PC-9 (cell line): ENCODE measurements at regions not wholly inside any gene's neighbourhood (a gene's known extent, or its start where the extent isn't known, plus 50 kb on each side); places are given as distances from the start of the nearest gene placed in this dataset.

Experiments used
- BruUV-seq: library from RNA; stranded (reverse); fragments of 400-500 nt; replicated peaks from 2 replicates; lab custom pipeline; 2021; lab: Mats Ljungman, UMichigan
- CTCF ChIA-PET: fragments of 300-600 bp; sonication (Branson Sonifier 250); formaldehyde crosslinking; loops from one replicate; lab custom pipeline; 2022; ENCODE audit warnings: antibody characterized with exemption; lab: Charles Lee
- POLR2A ChIA-PET: fragments of 300-600 bp; sonication (Branson Sonifier 250); formaldehyde crosslinking; loops from one replicate; lab custom pipeline; 2022; ENCODE audit warnings: antibody characterized with exemption; ENCODE audit not compliant: unreplicated experiment; lab: Charles Lee
- DNase-seq, 2 experiments: peaks; one replicate each; pipeline versions ENCODE4 v3.0.0 to v3.0.0-alpha.2; 2015 to 2022; ENCODE audit warnings: mixed read lengths in 1 of 2
- H2AFZ ChIP-seq: fragments of 200-600 bp; sonication (generic); 2 replicates; pipeline ENCODE4 v1.8.1; 2017; ENCODE audit warnings: antibody characterized with exemption
- H3F3A ChIP-seq: fragments of 200-600 bp; sonication (generic); 2 replicates; pipeline ENCODE4 v1.8.1; 2017; ENCODE audit warnings: antibody characterized with exemption, mild to moderate bottlenecking, low read depth; ENCODE audit not compliant: insufficient read depth
- H3K27ac ChIP-seq: fragments of 200-600 bp; sonication (generic); 2 replicates; pipeline ENCODE4 v1.6.1; 2016; ENCODE audit warnings: mixed run types
- H3K27me3 ChIP-seq: fragments of 200-600 bp; sonication (generic); 2 replicates; pipeline ENCODE4 v1.6.1; 2016; ENCODE audit warnings: low read depth, mixed run types; ENCODE audit not compliant: insufficient read depth
- H3K36me3 ChIP-seq: fragments of 200-600 bp; sonication (generic); 2 replicates; pipeline ENCODE4 v1.6.1; 2016; ENCODE audit warnings: low read depth, mixed run types
- H3K4me1 ChIP-seq: fragments of 200-600 bp; sonication (generic); replicated peaks from 2 replicates; pipeline ENCODE4 v1.6.1; 2016; ENCODE audit warnings: mixed run types; ENCODE audit not compliant: insufficient read depth
- H3K4me2 ChIP-seq: fragments of 200-600 bp; sonication (generic); 2 replicates; pipeline ENCODE4 v1.6.1; 2017; ENCODE audit warnings: mixed run types
- H3K4me3 ChIP-seq: fragments of 200-600 bp; sonication (generic); 2 replicates; pipeline ENCODE4 v1.6.1; 2016; ENCODE audit warnings: mixed run types
- H3K79me2 ChIP-seq: fragments of 200-600 bp; sonication (generic); 2 replicates; pipeline ENCODE4 v1.6.1; 2017; ENCODE audit warnings: low read depth, mixed run types
- H3K9me2 ChIP-seq: fragments of 200-600 bp; sonication (generic); 2 replicates; pipeline ENCODE4 v1.8.1; 2017; ENCODE audit warnings: mild to moderate bottlenecking; ENCODE audit not compliant: insufficient read depth
- H3K9me3 ChIP-seq: fragments of 200-600 bp; sonication (generic); 2 replicates; pipeline ENCODE4 v1.8.1; 2016; ENCODE audit warnings: low read depth; ENCODE audit not compliant: insufficient read depth
- H4K20me1 ChIP-seq: fragments of 200-600 bp; sonication (generic); 2 replicates; pipeline ENCODE4 v1.8.1; 2017; ENCODE audit not compliant: insufficient read depth
- CTCF ChIP-seq: fragments of 200-600 bp; sonication (generic); conservative IDR thresholded peaks from 2 replicates; pipeline ENCODE4 v1.6.1; 2017; ENCODE audit warnings: mixed run types, antibody characterized with exemption, mild to moderate bottlenecking, moderate library complexity
- EZH2 ChIP-seq: fragments of 200-600 bp; sonication (generic); IDR thresholded peaks from 2 replicates; pipeline ENCODE4 v1.8.0; 2017; ENCODE audit warnings: antibody characterized with exemption, low read depth
- intact Hi-C: fragments of 100-400 bp; cut with micrococcal nuclease; formaldehyde crosslinking; loops from one replicate; pipeline ENCODE4 v1.10.0; 2022; ENCODE audit not compliant: unreplicated experiment

- BruUV-seq = no TSS peak
- no peak for TF ChIP-seq EZH2
- TF ChIP-seq CTCF = no peak
These were observed 53.1 kb upstream of the ENTPD6 start for GRCh38 chr20:25142435-25142834.

GRCh38 chr20:25145131-25145530 is 50.4 kb upstream of the ENTPD6 start:
- TF ChIP-seq EZH2 = no peak
- TF ChIP-seq CTCF = no peak
- intact Hi-C loops = no loop called here
- DNase-seq = no peak
- H3K27ac ChIP-seq = no peak overlapping the region
- H3K27me3 ChIP-seq = no peaks in the 10 kb centered on the region
- no peak overlapping the region for H3K4me2 ChIP-seq
- peaks cover 5% of the 10 kb centered on the region; the same call in 1 of the 2 replicates for H3F3A ChIP-seq
- BruUV-seq = no TSS peak
- no peaks in the 10 kb centered on the region for H3K79me2 ChIP-seq
- ChIA-PET POLR2A (no interaction called here), CTCF (no interaction called here)
- no peak overlapping the region for H2AFZ ChIP-seq
- H3K4me3 ChIP-seq = no peak overlapping the region
- H4K20me1 ChIP-seq = no peaks in the 10 kb centered on the region
- no peaks in the 10 kb centered on the region; the same call in 1 of the 2 replicates for H3K9me3 ChIP-seq
- no peaks in the 10 kb centered on the region for H3K4me1 ChIP-seq
- no peaks in the 10 kb centered on the region for H3K9me2 ChIP-seq
- H3K36me3 ChIP-seq = no peaks in the 10 kb centered on the region

More at GRCh38 chr20:25142435-25142834, 53.1 kb upstream of the ENTPD6 start:
- no peaks in the 10 kb centered on the region; the same call in 1 of the 2 replicates for H3K9me3 ChIP-seq
- H3F3A ChIP-seq = peaks cover 14% of the 10 kb centered on the region; the same call in 1 of the 2 replicates
- no peaks in the 10 kb centered on the region for H4K20me1 ChIP-seq
- CTCF ChIA-PET = no interaction called here
- H3K4me3 ChIP-seq = no peak overlapping the region
- intact Hi-C loops = no loop called here
- H3K36me3 ChIP-seq = no peaks in the 10 kb centered on the region
- no peaks in the 10 kb centered on the region for H3K9me2 ChIP-seq
- POLR2A ChIA-PET = no interaction called here
- H3K27me3 ChIP-seq = no peaks in the 10 kb centered on the region
- no peak overlapping the region for H3K4me2 ChIP-seq
- no peak overlapping the region for H3K27ac ChIP-seq
- no peak for DNase-seq
- peaks cover 7% of the 10 kb centered on the region for H3K4me1 ChIP-seq
- H2AFZ ChIP-seq = no peak overlapping the region
- H3K79me2 ChIP-seq = no peaks in the 10 kb centered on the region
